KMS-11 (cell line): ENCODE measurements at regions not wholly inside any gene's neighbourhood (a gene's known extent, or its start where the extent isn't known, plus 50 kb on each side); places are given as distances from the start of the nearest gene placed in this dataset.

Source experiments
- H2AFZ ChIP-seq: fragments of 200-600 bp; sonication (generic); 2 replicates; pipeline ENCODE4 v1.6.1; 2016; ENCODE audit warnings: antibody characterized with exemption, mixed run types, low read depth
- H3K27ac ChIP-seq: fragments of 200-600 bp; sonication (generic); 2 replicates; pipeline ENCODE4 v1.6.1; 2016; ENCODE audit warnings: mild to moderate bottlenecking, mixed run types
- H3K27me3 ChIP-seq: fragments of 200-600 bp; sonication (generic); 2 replicates; pipeline ENCODE4 v1.6.1; 2017; ENCODE audit warnings: mild to moderate bottlenecking, low read depth, mixed run types, moderate library complexity; ENCODE audit not compliant: insufficient read depth
- H3K36me3 ChIP-seq: fragments of 200-600 bp; sonication (generic); 2 replicates; pipeline ENCODE4 v1.6.1; 2017; ENCODE audit warnings: mild to moderate bottlenecking, mixed run types; ENCODE audit not compliant: insufficient read depth
- H3K4me1 ChIP-seq: fragments of 200-600 bp; sonication (generic); 2 replicates; pipeline ENCODE4 v1.6.1; 2016; ENCODE audit warnings: mild to moderate bottlenecking, low read depth, mixed run types; ENCODE audit not compliant: poor library complexity, severe bottlenecking
- H3K4me2 ChIP-seq: fragments of 200-600 bp; sonication (generic); 2 replicates; pipeline ENCODE4 v1.7.0; 2016; ENCODE audit warnings: mild to moderate bottlenecking, mixed run types
- H3K4me3 ChIP-seq: fragments of 200-600 bp; sonication (generic); IDR thresholded peaks from 2 replicates; pipeline ENCODE4 v1.6.1; 2017; ENCODE audit warnings: low read depth, low read length, mixed read lengths; ENCODE audit not compliant: insufficient read depth
- H3K79me2 ChIP-seq: fragments of 200-600 bp; sonication (generic); 2 replicates; pipeline ENCODE4 v1.6.1; 2016; ENCODE audit warnings: low read depth, mixed run types; ENCODE audit not compliant: insufficient read depth
- H3K9ac ChIP-seq: fragments of 200-600 bp; sonication (generic); 2 replicates; pipeline ENCODE4 v1.6.1; 2016; ENCODE audit warnings: mild to moderate bottlenecking, mixed run types
- H4K20me1 ChIP-seq: fragments of 200-600 bp; sonication (generic); 2 replicates; pipeline ENCODE4 v1.6.1; 2016; ENCODE audit warnings: mild to moderate bottlenecking, mixed run types; ENCODE audit not compliant: insufficient read depth
- CTCF ChIP-seq: fragments of 200-600 bp; sonication (generic); conservative IDR thresholded peaks from 2 replicates; pipeline ENCODE4 v1.6.1; 2017; ENCODE audit warnings: low read depth, mild to moderate bottlenecking, antibody characterized with exemption, low read length, moderate library complexity, mixed read lengths

- Histone ChIP-seq H2AFZ (no peak overlapping the region), H3K9ac (no peak overlapping the region), H3K27ac (no peak overlapping the region), H3K27me3 (peaks cover 3% of the 10 kb centered on the region; the same call in 1 of the 2 replicates), H3K79me2 (no peaks in the 10 kb centered on the region), H3K36me3 (no peaks in the 10 kb centered on the region), H4K20me1 (no peaks in the 10 kb centered on the region), H3K4me3 (no peak overlapping the region), H3K4me1 (peaks cover 23% of the 10 kb centered on the region), H3K4me2 (no peak overlapping the region)
- no peak for TF ChIP-seq CTCF
Measured at GRCh38 chr13:40024967-40025714, 369.7 kb downstream of the COG6 start.

- no peaks in the 10 kb centered on the region for H4K20me1 ChIP-seq
- H3K4me3 ChIP-seq: no peak overlapping the region
- TF ChIP-seq CTCF: no peak
- no peak overlapping the region for H3K9ac ChIP-seq
- H3K4me1 ChIP-seq: peaks cover 23% of the 10 kb centered on the region
- H3K36me3 ChIP-seq: no peaks in the 10 kb centered on the region
- no peak overlapping the region for H3K27ac ChIP-seq
- peaks cover 3% of the 10 kb centered on the region; the same call in 1 of the 2 replicates for H3K27me3 ChIP-seq
- H2AFZ ChIP-seq: no peak overlapping the region
- no peaks in the 10 kb centered on the region for H3K79me2 ChIP-seq
- H3K4me2 ChIP-seq: peak overlapping the region; percentile 43
Measured at GRCh38 chr13:40026174-40026585, 370.7 kb downstream of the COG6 start.

- Histone ChIP-seq H3K4me3 (no peak overlapping the region), H2AFZ (no peak overlapping the region), H3K4me1 (peaks cover 23% of the 10 kb centered on the region), H4K20me1 (no peaks in the 10 kb centered on the region), H3K9ac (no peak overlapping the region), H3K27ac (no peak overlapping the region), H3K27me3 (peaks cover 3% of the 10 kb centered on the region; the same call in 1 of the 2 replicates), H3K4me2 (peak overlapping the region; percentile 43; the same call in 1 of the 2 replicates), H3K36me3 (no peaks in the 10 kb centered on the region), H3K79me2 (no peaks in the 10 kb centered on the region)
- TF ChIP-seq CTCF: no peak
Measured at GRCh38 chr13:40026741-40027140, 371.3 kb downstream of the COG6 start.

DNA sequence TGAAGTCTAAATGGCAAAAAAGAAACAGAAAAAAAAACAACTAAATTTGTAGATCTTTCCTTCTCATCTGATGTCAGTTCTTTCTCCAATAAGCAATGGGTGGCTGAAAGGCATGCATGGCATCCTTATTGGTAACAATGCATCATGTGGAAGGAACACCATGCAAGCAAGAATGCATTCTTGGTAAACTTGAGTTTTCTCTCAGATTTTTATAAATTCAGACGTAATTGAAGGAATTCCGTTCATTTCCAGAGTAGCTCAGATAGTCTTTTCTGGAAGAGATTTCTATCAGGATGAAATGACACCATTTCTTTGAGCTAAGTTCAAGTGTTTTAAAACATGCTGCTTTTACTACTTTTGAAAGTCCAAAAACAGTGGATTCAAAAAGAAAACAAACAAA is 373.0 kb downstream of the COG6 start:
- Histone ChIP-seq H2AFZ (no peak overlapping the region), H3K4me1 (peaks cover 23% of the 10 kb centered on the region), H3K4me2 (no peak overlapping the region), H3K4me3 (no peak overlapping the region), H4K20me1 (no peaks in the 10 kb centered on the region), H3K27me3 (peaks cover 3% of the 10 kb centered on the region; the same call in 1 of the 2 replicates), H3K79me2 (no peaks in the 10 kb centered on the region), H3K9ac (no peak overlapping the region), H3K36me3 (no peaks in the 10 kb centered on the region), H3K27ac (no peak overlapping the region)
- TF ChIP-seq CTCF: no peak
